ENCODE measurements at regions not wholly inside any gene's neighbourhood (a gene's known extent, or its start where the extent isn't known, plus 50 kb on each side); places are given as distances from the start of the nearest gene placed in this dataset.

GRCh38 chrX:149992918-149993317 lies 54.6 kb upstream of the EOLA2 start:
- no peak overlapping the region for H3K4me3 ChIP-seq
- DNase-seq: no peak
- no peaks in the 10 kb centered on the region for H3K4me1 ChIP-seq (replicated peaks in 1 of 2)
- no peaks in the 10 kb centered on the region for H3K27me3 ChIP-seq
- 63 to 91% (median 77%) methylated on average over 2 of the region's 2 CpGs for WGBS, 4 donors
- no peaks in the 10 kb centered on the region for H3K9me3 ChIP-seq (replicated peaks in 1 of 3)
- intact Hi-C loops (cut with DNase I): no loop called here
- no peaks in the 10 kb centered on the region for H3K36me3 ChIP-seq (replicated peaks in 1 of 2)
- H3K27ac ChIP-seq: no peak overlapping the region
- no peak for TF ChIP-seq POLR2A (IDR thresholded peaks at IDR 0.05)
- TF ChIP-seq, protein P1, sequence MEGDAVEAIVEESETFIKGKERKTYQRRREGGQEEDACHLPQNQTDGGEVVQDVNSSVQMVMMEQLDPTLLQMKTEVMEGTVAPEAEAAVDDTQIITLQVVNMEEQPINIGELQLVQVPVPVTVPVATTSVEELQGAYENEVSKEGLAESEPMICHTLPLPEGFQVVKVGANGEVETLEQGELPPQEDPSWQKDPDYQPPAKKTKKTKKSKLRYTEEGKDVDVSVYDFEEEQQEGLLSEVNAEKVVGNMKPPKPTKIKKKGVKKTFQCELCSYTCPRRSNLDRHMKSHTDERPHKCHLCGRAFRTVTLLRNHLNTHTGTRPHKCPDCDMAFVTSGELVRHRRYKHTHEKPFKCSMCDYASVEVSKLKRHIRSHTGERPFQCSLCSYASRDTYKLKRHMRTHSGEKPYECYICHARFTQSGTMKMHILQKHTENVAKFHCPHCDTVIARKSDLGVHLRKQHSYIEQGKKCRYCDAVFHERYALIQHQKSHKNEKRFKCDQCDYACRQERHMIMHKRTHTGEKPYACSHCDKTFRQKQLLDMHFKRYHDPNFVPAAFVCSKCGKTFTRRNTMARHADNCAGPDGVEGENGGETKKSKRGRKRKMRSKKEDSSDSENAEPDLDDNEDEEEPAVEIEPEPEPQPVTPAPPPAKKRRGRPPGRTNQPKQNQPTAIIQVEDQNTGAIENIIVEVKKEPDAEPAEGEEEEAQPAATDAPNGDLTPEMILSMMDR (IDR thresholded peaks at IDR 0.05): no peak

- intact Hi-C loops (cut with DNase I): no loop called here
- WGBS, 4 donors: 82 to 96% (median 84%) methylated on average over 2 to 4 of the region's 4 CpGs
- H3K4me3 ChIP-seq: no peak overlapping the region
Observed at GRCh38 chrX:149993989-149994388, 55.7 kb upstream of the EOLA2 start.

DNA sequence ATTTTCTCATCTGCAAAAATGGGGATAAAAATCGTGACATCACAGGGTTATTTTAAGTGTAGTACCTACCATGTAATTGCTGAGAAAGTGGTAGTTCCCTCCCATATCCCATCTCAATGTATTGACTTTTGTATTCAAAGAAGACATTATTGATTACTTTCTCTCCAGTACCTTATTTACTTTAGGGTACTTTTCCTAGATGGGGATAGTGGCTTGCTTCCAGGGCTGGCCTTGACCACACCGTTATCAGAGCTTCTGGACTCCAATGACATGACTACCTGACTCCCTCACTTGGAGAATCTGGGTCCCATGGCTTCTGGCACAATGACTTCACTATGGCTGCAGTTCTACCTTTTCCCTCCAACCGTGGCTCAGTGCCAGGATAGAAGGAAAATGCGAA lies 58.2 kb upstream of the EOLA2 start:
- Histone ChIP-seq H3K4me3 (no peak overlapping the region), H3K4me1 (replicated peaks in 1 of 2) (no peaks in the 10 kb centered on the region), H3K27me3 (no peaks in the 10 kb centered on the region), H3K9me3 (replicated peaks in 1 of 3) (no peaks in the 10 kb centered on the region), H3K27ac (no peak overlapping the region), H3K36me3 (replicated peaks in 1 of 2) (no peaks in the 10 kb centered on the region)
- intact Hi-C loops (cut with DNase I): no loop called here
- 57 to 63% (median 59%) methylated on average over 4 of the region's 4 CpGs for WGBS, 4 donors
- no peak for TF ChIP-seq POLR2A (IDR thresholded peaks at IDR 0.05)
- TF ChIP-seq, protein P1 (IDR thresholded peaks at IDR 0.05): no peak
- DNase-seq: peak in 1 of 7 donors; percentile 2

More at GRCh38 chrX:149993989-149994388, 55.7 kb upstream of the EOLA2 start:
- no peaks in the 10 kb centered on the region for H3K9me3 ChIP-seq (replicated peaks in 1 of 3)
- no peaks in the 10 kb centered on the region for H3K36me3 ChIP-seq (replicated peaks in 1 of 2)
- TF ChIP-seq, protein P1 (IDR thresholded peaks at IDR 0.05): no peak
- no peak for TF ChIP-seq POLR2A (IDR thresholded peaks at IDR 0.05)
- H3K4me1 ChIP-seq (replicated peaks in 1 of 2): no peaks in the 10 kb centered on the region
- no peaks in the 10 kb centered on the region for H3K27me3 ChIP-seq
- H3K27ac ChIP-seq: no peak overlapping the region
- no peak for DNase-seq

DNA sequence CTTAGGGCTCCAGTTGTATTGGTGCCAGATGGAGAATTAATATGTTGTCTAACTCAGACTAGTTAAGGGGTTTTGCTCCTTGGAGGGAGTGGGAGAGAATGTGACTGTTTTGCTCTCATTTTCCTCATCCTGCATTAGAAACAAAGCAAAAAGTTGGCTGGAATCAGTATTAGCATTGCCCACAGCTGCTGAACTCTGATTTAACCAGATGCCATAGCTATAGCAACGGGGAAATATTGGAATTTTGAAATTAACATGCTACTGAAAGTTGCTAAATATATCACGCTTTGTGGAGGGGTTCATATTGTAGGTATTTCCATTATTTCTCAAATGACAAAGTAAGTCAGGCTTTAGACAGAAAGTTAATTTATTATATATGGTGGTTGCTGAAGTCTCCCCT lies 66.7 kb upstream of the EOLA2 start:
- H3K27ac ChIP-seq: no peak overlapping the region
- 63 to 97% (median 80%) methylated on average over 2 of the region's 2 CpGs for WGBS, 4 donors
- no peaks in the 10 kb centered on the region for H3K36me3 ChIP-seq (replicated peaks in 1 of 2)
- H3K9me3 ChIP-seq (replicated peaks in 1 of 3): no peaks in the 10 kb centered on the region
- no peaks in the 10 kb centered on the region for H3K27me3 ChIP-seq
- intact Hi-C loops (cut with DNase I): no loop called here
- H3K4me3 ChIP-seq: no peak overlapping the region
- no peaks in the 10 kb centered on the region for H3K4me1 ChIP-seq (replicated peaks in 1 of 2)
- TF ChIP-seq POLR2A (IDR thresholded peaks at IDR 0.05): no peak
- TF ChIP-seq, protein P1 (IDR thresholded peaks at IDR 0.05): no peak
- no peak for DNase-seq

Data from adrenal gland (tissue), 9 donors.